ENCODE measurements at regions not wholly inside any gene's neighbourhood (a gene's known extent, or its start where the extent isn't known, plus 50 kb on each side); places are given as distances from the start of the nearest gene placed in this dataset.

- TF ChIP-seq POLR2A (IDR thresholded peaks at IDR 0.05), result no peak
- TF ChIP-seq EP300 (IDR thresholded peaks at IDR 0.05), result no peak
Measured at GRCh38 chr15:69994429-69995205, 103.1 kb downstream of the TLE3 start.
